HEK293 (cell line): ENCODE measurements at regions not wholly inside any gene's neighbourhood (a gene's known extent, or its start where the extent isn't known, plus 50 kb on each side); places are given as distances from the start of the nearest gene placed in this dataset.

ENCODE experiments used
- CTCF ChIA-PET: fragments of 350-600 bp; formaldehyde crosslinking; extraction: SDS; loops from one replicate; lab custom pipeline; 2021; ENCODE audit warnings: antibody characterized with exemption; lab: Yijun Ruan, JAX
- POLR2A ChIA-PET: fragments of 300-600 bp; formaldehyde crosslinking; extraction: SDS; loops from one replicate; lab custom pipeline; 2020; ENCODE audit warnings: antibody characterized with exemption, inconsistent platforms; lab: Yijun Ruan, JAX
- H3K27ac ChIP-seq: fragments of 200-500 bp; sonication (Bioruptor generic); 2 replicates; pipeline ENCODE4 v1.5.1; 2014; ENCODE audit warnings: low read depth, low read length, control low read depth, inconsistent platforms; ENCODE audit errors: extremely low read depth
- H3K36me3 ChIP-seq, 2 experiments: fragments of 200-500 bp in 1 of 2; sonication (Bioruptor generic) in 1 of 2; 1 replicate in 1 of 2; 2 replicates in 1 of 2; pipeline ENCODE4 v1.5.1; 2014 to 2017; ENCODE audit warnings: inconsistent platforms in 2 of 2, low read length in 2 of 2; ENCODE audit not compliant: control insufficient read depth in 2 of 2, insufficient read depth in 1 of 2
- H3K4me1 ChIP-seq: fragments of 200-500 bp; sonication (Bioruptor generic); 2 replicates; pipeline ENCODE4 v1.5.1; 2014; ENCODE audit warnings: mild to moderate bottlenecking, low read length, inconsistent platforms; ENCODE audit not compliant: control insufficient read depth, insufficient read depth
- H3K4me3 ChIP-seq: 2 replicates; pipeline ENCODE4 v1.5.1; 2011; ENCODE audit warnings: low read depth, mild to moderate bottlenecking, control low read depth, low read length, moderate library complexity
- H3K9me3 ChIP-seq: fragments of 200-500 bp; sonication (Bioruptor generic); 2 replicates; pipeline ENCODE4 v1.5.1; 2014; ENCODE audit warnings: low read depth, low read length, inconsistent platforms; ENCODE audit not compliant: control insufficient read depth, insufficient read depth
- HOXA7 ChIP-seq: sonication (generic); formaldehyde crosslinking; IDR thresholded peaks from 2 replicates; pipeline ENCODE4 v1.8.1; 2022; ENCODE audit warnings: missing genetic modification reagents, borderline replicate concordance
- KLF9 ChIP-seq: fragments of 450-650 bp; formaldehyde crosslinking; IDR thresholded peaks from 2 replicates; pipeline ENCODE4 v1.5.1; 2016; ENCODE audit warnings: missing biosample characterization, missing genetic modification characterization, low read depth
- PRDM10 ChIP-seq: fragments of 450-650 bp; formaldehyde crosslinking; IDR thresholded peaks from 2 replicates; pipeline ENCODE4 v1.5.1; 2016; ENCODE audit warnings: missing biosample characterization, missing genetic modification characterization
- SCRT1 ChIP-seq: fragments of 450-650 bp; formaldehyde crosslinking; IDR thresholded peaks from 2 replicates; pipeline ENCODE4 v1.5.1; 2016; ENCODE audit warnings: missing biosample characterization, missing genetic modification characterization, borderline replicate concordance
- ZBTB1 ChIP-seq: fragments of 450-650 bp; formaldehyde crosslinking; IDR thresholded peaks from 2 replicates; pipeline ENCODE4 v1.5.1; 2016; ENCODE audit warnings: missing biosample characterization, missing genetic modification characterization
- ZBTB20 ChIP-seq: fragments of 450-650 bp; formaldehyde crosslinking; IDR thresholded peaks from 2 replicates; pipeline ENCODE4 v1.5.1; 2016; ENCODE audit warnings: missing biosample characterization, missing genetic modification characterization
- ZNF174 ChIP-seq: fragments of 450-650 bp; formaldehyde crosslinking; IDR thresholded peaks from 2 replicates; pipeline ENCODE4 v1.5.0; 2017; ENCODE audit warnings: missing biosample characterization, mild to moderate bottlenecking, missing genetic modification characterization
- ZNF214 ChIP-seq: fragments of 450-650 bp; formaldehyde crosslinking; IDR thresholded peaks from 2 replicates; pipeline ENCODE4 v1.5.1; 2017; ENCODE audit warnings: missing biosample characterization, mild to moderate bottlenecking, missing genetic modification characterization, borderline replicate concordance
- ZNF26 ChIP-seq: fragments of 450-650 bp; formaldehyde crosslinking; IDR thresholded peaks from 2 replicates; pipeline ENCODE4 v1.5.1; 2016; ENCODE audit warnings: missing biosample characterization, missing genetic modification characterization
- ZNF610 ChIP-seq: fragments of 450-650 bp; formaldehyde crosslinking; IDR thresholded peaks from 2 replicates; pipeline ENCODE4 v1.5.1; 2016; ENCODE audit warnings: missing biosample characterization, missing genetic modification characterization, borderline replicate concordance
- ZNF639 ChIP-seq: fragments of 450-650 bp; formaldehyde crosslinking; IDR thresholded peaks from 2 replicates; pipeline ENCODE4 v1.5.1; 2016; ENCODE audit warnings: missing biosample characterization, missing genetic modification characterization
- ZNF792 ChIP-seq: fragments of 450-650 bp; formaldehyde crosslinking; IDR thresholded peaks from 2 replicates; pipeline ENCODE4 v1.5.1; 2016; ENCODE audit warnings: missing biosample characterization, missing genetic modification characterization
- ZXDB ChIP-seq: fragments of 450-650 bp; formaldehyde crosslinking; IDR thresholded peaks from 2 replicates; pipeline ENCODE4 v1.5.1; 2016; ENCODE audit warnings: missing biosample characterization, missing genetic modification characterization
- TF ChIP-seq, protein P1 (sequence below): fragments of 450-650 bp; formaldehyde crosslinking; IDR thresholded peaks from 2 replicates; pipeline ENCODE4 v1.5.1; 2016; ENCODE audit warnings: missing biosample characterization, missing genetic modification characterization
- TF ChIP-seq, protein P2 (sequence below): fragments of 450-650 bp; formaldehyde crosslinking; IDR thresholded peaks from 2 replicates; pipeline ENCODE4 v1.5.1; 2016; ENCODE audit warnings: missing biosample characterization, missing genetic modification characterization
- TF ChIP-seq, protein P3 (sequence below): fragments of 450-650 bp; formaldehyde crosslinking; IDR thresholded peaks from 2 replicates; pipeline ENCODE4 v1.5.1; 2016; ENCODE audit warnings: missing biosample characterization, missing genetic modification characterization

- Histone ChIP-seq H3K9me3 (no peaks in the 10 kb centered on the region), H3K27ac (no peak overlapping the region)
- POLR2A ChIA-PET, result no interaction called here
- TF ChIP-seq KLF9 (tag by site-specific recombination), result no peak
- no peak for TF ChIP-seq ZNF214 (tag by site-specific recombination)
- TF ChIP-seq ZBTB1 (tag by site-specific recombination), result no peak
- TF ChIP-seq ZNF792 (tag by site-specific recombination), result no peak
- TF ChIP-seq, protein P1, sequence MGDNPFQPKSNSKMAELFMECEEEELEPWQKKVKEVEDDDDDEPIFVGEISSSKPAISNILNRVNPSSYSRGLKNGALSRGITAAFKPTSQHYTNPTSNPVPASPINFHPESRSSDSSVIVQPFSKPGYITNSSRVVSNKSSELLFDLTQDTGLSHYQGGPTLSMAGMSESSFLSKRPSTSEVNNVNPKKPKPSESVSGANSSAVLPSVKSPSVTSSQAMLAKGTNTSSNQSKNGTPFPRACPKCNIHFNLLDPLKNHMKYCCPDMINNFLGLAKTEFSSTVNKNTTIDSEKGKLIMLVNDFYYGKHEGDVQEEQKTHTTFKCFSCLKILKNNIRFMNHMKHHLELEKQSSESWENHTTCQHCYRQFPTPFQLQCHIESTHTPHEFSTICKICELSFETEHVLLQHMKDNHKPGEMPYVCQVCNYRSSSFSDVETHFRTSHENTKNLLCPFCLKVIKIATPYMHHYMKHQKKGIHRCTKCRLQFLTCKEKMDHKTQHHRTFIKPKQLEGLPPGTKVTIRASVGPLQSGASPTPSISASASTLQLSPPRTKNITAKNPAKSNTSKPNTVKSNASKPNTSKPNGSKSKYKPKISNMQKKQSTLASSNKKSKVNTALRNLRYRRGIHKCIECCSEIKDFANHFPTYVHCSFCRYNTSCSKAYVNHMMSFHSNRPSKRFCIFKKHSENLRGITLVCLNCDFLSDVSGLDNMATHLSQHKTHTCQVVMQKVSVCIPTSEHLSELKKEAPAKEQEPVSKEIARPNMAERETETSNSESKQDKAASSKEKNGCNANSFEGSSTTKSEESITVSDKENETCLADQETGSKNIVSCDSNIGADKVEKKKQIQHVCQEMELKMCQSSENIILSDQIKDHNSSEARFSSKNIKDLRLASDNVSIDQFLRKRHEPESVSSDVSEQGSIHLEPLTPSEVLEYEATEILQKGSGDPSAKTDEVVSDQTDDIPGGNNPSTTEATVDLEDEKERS, result no peak
- TF ChIP-seq ZNF26 (tag by site-specific recombination), result no peak
- TF ChIP-seq, all 188 proteins: peak for 0
- Histone ChIP-seq H3K36me3 (no peaks in the 10 kb centered on the region), H3K4me3 (no peak overlapping the region), H3K4me1 (no peaks in the 10 kb centered on the region)
- CTCF ChIA-PET, result interaction anchor here (0.7 to 1.7 kb wide), 10 partner anchors 30 to 693 kb away, joined by 3 to 11 read pairs (median 3); no protein-coding TSS in a partner anchor
Observed at GRCh38 chr9:78438211-78438610, 141.3 kb downstream of the PSAT1 start.

DNA sequence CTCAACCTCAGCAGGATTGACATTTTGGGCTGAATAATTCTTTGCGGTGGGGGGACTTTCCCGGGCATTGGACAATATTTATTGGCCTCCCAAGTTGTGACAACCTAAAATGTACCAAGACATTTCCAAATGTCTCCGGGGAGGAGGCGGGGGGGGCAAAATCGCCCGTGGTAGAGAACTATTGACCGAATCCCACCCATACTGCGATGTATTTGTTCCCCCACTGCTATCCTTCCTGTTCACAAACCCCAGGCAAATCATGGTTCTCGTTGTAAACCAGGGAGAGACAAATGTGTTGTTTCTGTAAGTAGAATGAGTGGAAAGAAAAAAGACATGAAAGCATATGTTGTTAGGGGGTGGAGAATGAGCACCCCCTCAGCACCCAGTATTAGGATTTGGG, 141.9 kb downstream of the PSAT1 start:
- CTCF ChIA-PET, result interaction anchor here (0.6 to 1.8 kb wide), 26 partner anchors 8 to 935 kb away, joined by 3 to 19 read pairs (median 4); no protein-coding TSS in a partner anchor
- Histone ChIP-seq H3K4me1 (no peaks in the 10 kb centered on the region), H3K4me3 (no peak overlapping the region), H3K9me3 (no peaks in the 10 kb centered on the region), H3K36me3 (no peaks in the 10 kb centered on the region), H3K27ac (no peak overlapping the region)
- POLR2A ChIA-PET, result interaction anchor here (0.8 kb wide), 1 partner anchor 142 kb away, joined by 3 read pairs; the partner anchor contains the start of gene PSAT1
- TF ChIP-seq ZBTB20 (tag by site-specific recombination) (no peak), ZNF639 (no peak), PRDM10 (tag by site-specific recombination) (0 out of 2 replicates have a peak, but pooled peaks have one; percentile 23)

DNA sequence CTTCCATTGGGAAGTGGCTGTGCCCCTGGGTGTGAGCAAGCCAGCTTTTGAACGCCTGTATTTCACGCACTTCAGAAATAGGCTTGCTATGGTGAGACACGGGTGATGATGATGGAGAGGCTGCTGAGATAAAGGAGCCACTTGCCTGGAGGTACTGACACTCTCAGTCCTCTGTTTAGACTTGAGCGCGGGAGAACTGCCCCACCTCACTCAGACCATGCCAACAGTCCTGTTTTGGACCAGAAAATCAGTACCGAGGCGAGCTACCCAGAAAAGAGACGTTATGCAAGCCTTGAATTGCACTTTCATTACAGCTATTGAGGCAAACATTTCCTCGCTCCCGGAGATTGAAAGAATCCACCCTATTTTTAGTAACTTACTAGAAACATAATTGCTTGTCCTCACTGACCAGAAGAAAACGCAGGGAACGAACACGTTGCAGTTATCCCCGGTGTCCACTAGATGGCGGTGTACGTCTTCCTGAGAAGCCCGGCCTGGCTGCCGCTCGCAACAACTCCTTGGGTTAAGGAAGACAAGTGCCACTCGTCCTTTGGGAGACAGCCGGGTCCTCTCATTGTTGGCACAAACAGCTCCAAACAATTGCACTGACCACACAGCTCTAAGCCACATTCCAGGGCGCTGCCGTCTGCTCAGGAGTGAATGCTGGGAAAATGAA, 142.4 kb downstream of the PSAT1 start:
- POLR2A ChIA-PET, result interaction anchor here (0.8 kb wide), 1 partner anchor 143 kb away, joined by 3 read pairs; the partner anchor contains the start of gene PSAT1
- H3K27ac ChIP-seq, result no peak overlapping the region
- no peak for TF ChIP-seq ZXDB (tag by site-specific recombination)
- TF ChIP-seq, protein P2, sequence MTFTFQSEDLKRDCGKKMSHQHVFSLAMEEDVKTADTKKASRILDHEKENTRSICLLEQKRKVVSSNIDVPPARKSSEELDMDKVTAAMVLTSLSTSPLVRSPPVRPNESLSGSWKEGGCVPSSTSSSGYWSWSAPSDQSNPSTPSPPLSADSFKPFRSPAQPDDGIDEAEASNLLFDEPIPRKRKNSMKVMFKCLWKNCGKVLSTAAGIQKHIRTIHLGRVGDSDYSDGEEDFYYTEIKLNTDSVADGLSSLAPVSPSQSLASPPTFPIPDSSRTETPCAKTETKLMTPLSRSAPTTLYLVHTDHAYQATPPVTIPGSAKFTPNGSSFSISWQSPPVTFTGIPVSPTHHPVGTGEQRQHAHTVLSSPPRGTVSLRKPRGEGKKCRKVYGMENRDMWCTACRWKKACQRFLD (tag by site-specific recombination), result no peak
- no peak for TF ChIP-seq SCRT1
- TF ChIP-seq ZNF174, result no peak
- peak; percentile 78; the same call in 1 of the 2 replicates for TF ChIP-seq ZNF610
- TF ChIP-seq HOXA7 (CRISPR knock-in tag), result no peak
- TF ChIP-seq, protein P3, sequence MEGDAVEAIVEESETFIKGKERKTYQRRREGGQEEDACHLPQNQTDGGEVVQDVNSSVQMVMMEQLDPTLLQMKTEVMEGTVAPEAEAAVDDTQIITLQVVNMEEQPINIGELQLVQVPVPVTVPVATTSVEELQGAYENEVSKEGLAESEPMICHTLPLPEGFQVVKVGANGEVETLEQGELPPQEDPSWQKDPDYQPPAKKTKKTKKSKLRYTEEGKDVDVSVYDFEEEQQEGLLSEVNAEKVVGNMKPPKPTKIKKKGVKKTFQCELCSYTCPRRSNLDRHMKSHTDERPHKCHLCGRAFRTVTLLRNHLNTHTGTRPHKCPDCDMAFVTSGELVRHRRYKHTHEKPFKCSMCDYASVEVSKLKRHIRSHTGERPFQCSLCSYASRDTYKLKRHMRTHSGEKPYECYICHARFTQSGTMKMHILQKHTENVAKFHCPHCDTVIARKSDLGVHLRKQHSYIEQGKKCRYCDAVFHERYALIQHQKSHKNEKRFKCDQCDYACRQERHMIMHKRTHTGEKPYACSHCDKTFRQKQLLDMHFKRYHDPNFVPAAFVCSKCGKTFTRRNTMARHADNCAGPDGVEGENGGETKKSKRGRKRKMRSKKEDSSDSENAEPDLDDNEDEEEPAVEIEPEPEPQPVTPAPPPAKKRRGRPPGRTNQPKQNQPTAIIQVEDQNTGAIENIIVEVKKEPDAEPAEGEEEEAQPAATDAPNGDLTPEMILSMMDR (tag by site-specific recombination), result peak; percentile 70

More for the DNA sequence above, 142.4 kb downstream of the PSAT1 start:
- CTCF ChIA-PET, result interaction anchor here (0.6 to 1.8 kb wide), 38 partner anchors 8 to 1440 kb away, joined by 3 to 19 read pairs (median 3); no protein-coding TSS in a partner anchor
- H3K4me3 ChIP-seq, result no peak overlapping the region
- H3K36me3 ChIP-seq, result no peaks in the 10 kb centered on the region
- H3K4me1 ChIP-seq, result no peaks in the 10 kb centered on the region
- H3K9me3 ChIP-seq, result no peaks in the 10 kb centered on the region
